Endometrium (tissue), 2 donors: ENCODE measurements at regions not wholly inside any gene's neighbourhood (a gene's known extent, or its start where the extent isn't known, plus 50 kb on each side); places are given as distances from the start of the nearest gene placed in this dataset.

ENCODE experiments used
- FAIRE-seq: peaks from 2 replicates; lab custom pipeline; 2012; peaks lifted over from hg19 to GRCh38; lab: Jason Lieb, UNC
- donor health status: control.
- donor health status: control.

GRCh38 chr6:74091136-74091793 is 395.3 kb downstream of the CD109 start:
- no peak for FAIRE-seq

- no peak for FAIRE-seq
These were observed 391.9 kb downstream of the CD109 start for GRCh38 chr6:74087899-74088298.

- no peak for FAIRE-seq
These were observed 379.9 kb downstream of the CD109 start for GRCh38 chr6:74075896-74076295.

GRCh38 chr6:74075323-74075722 is 379.3 kb downstream of the CD109 start:
- FAIRE-seq, result no peak

- peak; percentile 84 for FAIRE-seq
These were observed 378.6 kb downstream of the CD109 start for GRCh38 chr6:74074645-74075044.

GRCh38 chr6:74073999-74074398 is 378.0 kb downstream of the CD109 start:
- FAIRE-seq, result no peak

- FAIRE-seq, result no peak
These were observed 377.4 kb downstream of the CD109 start for GRCh38 chr6:74073429-74073828.

- no peak for FAIRE-seq
These were observed 375.2 kb downstream of the CD109 start for GRCh38 chr6:74071214-74071613.

GRCh38 chr6:74070711-74071110 is 374.7 kb downstream of the CD109 start:
- FAIRE-seq, result peak; percentile 90

- no peak for FAIRE-seq
These were observed 374.1 kb downstream of the CD109 start for GRCh38 chr6:74070091-74070490.

- no peak for FAIRE-seq
These were observed 373.1 kb downstream of the CD109 start for GRCh38 chr6:74069089-74069581.

- FAIRE-seq, result no peak
These were observed 370.3 kb downstream of the CD109 start for GRCh38 chr6:74066168-74066871.

GRCh38 chr6:74065705-74066104 is 369.7 kb downstream of the CD109 start:
- no peak for FAIRE-seq

- no peak for FAIRE-seq
These were observed 367.4 kb downstream of the CD109 start for GRCh38 chr6:74063391-74063790.

GRCh38 chr6:74061201-74061600 is 365.2 kb downstream of the CD109 start:
- no peak for FAIRE-seq

- no peak for FAIRE-seq
These were observed 364.4 kb downstream of the CD109 start for GRCh38 chr6:74060354-74060753.

- FAIRE-seq, result no peak
These were observed 362.6 kb downstream of the CD109 start for GRCh38 chr6:74058606-74059005.

GRCh38 chr6:74057326-74057725 is 361.3 kb downstream of the CD109 start:
- FAIRE-seq, result no peak

GRCh38 chr6:74054190-74054589 is 358.2 kb downstream of the CD109 start:
- no peak for FAIRE-seq

GRCh38 chr6:74050921-74051320 is 354.9 kb downstream of the CD109 start:
- FAIRE-seq, result no peak

- no peak for FAIRE-seq
These were observed 352.4 kb downstream of the CD109 start for GRCh38 chr6:74048387-74048786.

GRCh38 chr6:74044417-74045096 is 348.6 kb downstream of the CD109 start:
- peak; percentile 96 for FAIRE-seq

GRCh38 chr6:74041420-74041819 is 345.4 kb downstream of the CD109 start:
- FAIRE-seq, result no peak
